ENCODE measurements at regions not wholly inside any gene's neighbourhood (a gene's known extent, or its start where the extent isn't known, plus 50 kb on each side); places are given as distances from the start of the nearest gene placed in this dataset.

- DNase-seq (ENCODE audit: low spot score) = no peak
Measured at GRCh38 chr1:147463022-147463421, 78.3 kb upstream of the BCL9 start.

- DNase-seq (ENCODE audit: low spot score) = no peak
Measured at GRCh38 chr1:147466543-147466942, 74.8 kb upstream of the BCL9 start.

- no peak for DNase-seq (ENCODE audit: low spot score)
Measured at GRCh38 chr1:147470079-147470478, 71.2 kb upstream of the BCL9 start.

- DNase-seq (ENCODE audit: low spot score) = no peak
Measured at GRCh38 chr1:147472489-147472888, 68.8 kb upstream of the BCL9 start.

GRCh38 chr1:147472966-147473732 is 68.2 kb upstream of the BCL9 start:
- no peak for DNase-seq (ENCODE audit: low spot score)

GRCh38 chr1:147473733-147474049 is 67.6 kb upstream of the BCL9 start:
- DNase-seq (ENCODE audit: low spot score) = no peak

- DNase-seq (ENCODE audit: low spot score) = no peak
Measured at GRCh38 chr1:147475488-147475887, 65.8 kb upstream of the BCL9 start.

- no peak for DNase-seq (ENCODE audit: low spot score)
Measured at GRCh38 chr1:147478521-147478920, 62.8 kb upstream of the BCL9 start.

GRCh38 chr1:147479864-147480564 is 61.3 kb upstream of the BCL9 start:
- no peak for DNase-seq (ENCODE audit: low spot score)

GRCh38 chr1:147480565-147480935 is 60.8 kb upstream of the BCL9 start:
- DNase-seq (ENCODE audit: low spot score) = no peak

GRCh38 chr1:147486876-147487656 is 54.2 kb upstream of the BCL9 start:
- DNase-seq (ENCODE audit: low spot score) = no peak

- DNase-seq (ENCODE audit: low spot score) = no peak
Measured at GRCh38 chr1:147491098-147491497, 50.2 kb upstream of the BCL9 start.

All from D341Med (cell line).